ENCODE measurements at regions not wholly inside any gene's neighbourhood (a gene's known extent, or its start where the extent isn't known, plus 50 kb on each side); places are given as distances from the start of the nearest gene placed in this dataset.

DNA sequence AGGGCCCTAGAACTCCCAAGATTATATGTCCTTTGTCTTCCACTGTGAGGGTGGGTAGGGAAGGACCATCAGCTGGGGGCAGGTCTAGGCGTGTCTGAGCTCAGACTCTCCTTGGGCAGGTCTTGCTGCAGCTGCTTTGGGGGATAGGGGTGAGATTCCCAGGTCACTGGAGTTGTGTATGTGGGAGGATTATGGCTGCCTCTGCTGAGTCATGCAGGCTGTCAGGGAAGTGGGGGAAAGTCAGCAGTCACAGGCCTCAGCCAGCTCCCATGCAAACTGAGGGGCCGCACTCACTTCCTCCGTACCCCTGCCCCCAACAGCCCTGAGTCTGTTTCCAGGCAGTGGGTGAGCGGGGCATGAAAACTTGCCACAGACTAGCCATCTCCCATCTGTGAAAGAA lies 600.8 kb downstream of the DIAPH3 start:
- TF ChIP-seq, protein P1, sequence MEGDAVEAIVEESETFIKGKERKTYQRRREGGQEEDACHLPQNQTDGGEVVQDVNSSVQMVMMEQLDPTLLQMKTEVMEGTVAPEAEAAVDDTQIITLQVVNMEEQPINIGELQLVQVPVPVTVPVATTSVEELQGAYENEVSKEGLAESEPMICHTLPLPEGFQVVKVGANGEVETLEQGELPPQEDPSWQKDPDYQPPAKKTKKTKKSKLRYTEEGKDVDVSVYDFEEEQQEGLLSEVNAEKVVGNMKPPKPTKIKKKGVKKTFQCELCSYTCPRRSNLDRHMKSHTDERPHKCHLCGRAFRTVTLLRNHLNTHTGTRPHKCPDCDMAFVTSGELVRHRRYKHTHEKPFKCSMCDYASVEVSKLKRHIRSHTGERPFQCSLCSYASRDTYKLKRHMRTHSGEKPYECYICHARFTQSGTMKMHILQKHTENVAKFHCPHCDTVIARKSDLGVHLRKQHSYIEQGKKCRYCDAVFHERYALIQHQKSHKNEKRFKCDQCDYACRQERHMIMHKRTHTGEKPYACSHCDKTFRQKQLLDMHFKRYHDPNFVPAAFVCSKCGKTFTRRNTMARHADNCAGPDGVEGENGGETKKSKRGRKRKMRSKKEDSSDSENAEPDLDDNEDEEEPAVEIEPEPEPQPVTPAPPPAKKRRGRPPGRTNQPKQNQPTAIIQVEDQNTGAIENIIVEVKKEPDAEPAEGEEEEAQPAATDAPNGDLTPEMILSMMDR (IDR thresholded peaks at IDR 0.05), result no peak
- no peak for TF ChIP-seq POLR2A (IDR thresholded peaks at IDR 0.05)
- no peak for TF ChIP-seq EP300 (IDR thresholded peaks at IDR 0.05)

Measured in tibial nerve (tissue), 4 donors.